Gastroesophageal sphincter (tissue), 3 donors: ENCODE measurements at regions not wholly inside any gene's neighbourhood (a gene's known extent, or its start where the extent isn't known, plus 50 kb on each side); places are given as distances from the start of the nearest gene placed in this dataset.

Experiments
- EP300 ChIP-seq: sonication (generic); formaldehyde crosslinking; IDR thresholded peaks from one replicate; pipeline ENCODE4 v1.6.1; 2017; ENCODE audit warnings: antibody characterized with exemption, mild to moderate bottlenecking
- POLR2A ChIP-seq, 2 donors: fragments of 450-650 bp; IDR thresholded peaks; one replicate each; pipeline ENCODE4 v1.6.1; 2017; ENCODE audit warnings: antibody characterized with exemption in 2 of 2, mild to moderate bottlenecking in 2 of 2, moderate library complexity in 1 of 2
- POLR2AphosphoS5 ChIP-seq: sonication (generic); formaldehyde crosslinking; IDR thresholded peaks from one replicate; pipeline ENCODE4 v1.6.1; 2017; ENCODE audit warnings: antibody characterized with exemption
- TF ChIP-seq, protein P1 (sequence below), 4 experiments: fragments of 200-600 bp in 2 of 4; fragments of 450-650 bp in 2 of 4; sonication (generic) in 1 of 4; IDR thresholded peaks; one replicate each; pipeline ENCODE4 v1.5.1; 2017 to 2019; ENCODE audit warnings: antibody characterized with exemption in 4 of 4, mild to moderate bottlenecking in 2 of 4, moderate library complexity in 2 of 4

DNA sequence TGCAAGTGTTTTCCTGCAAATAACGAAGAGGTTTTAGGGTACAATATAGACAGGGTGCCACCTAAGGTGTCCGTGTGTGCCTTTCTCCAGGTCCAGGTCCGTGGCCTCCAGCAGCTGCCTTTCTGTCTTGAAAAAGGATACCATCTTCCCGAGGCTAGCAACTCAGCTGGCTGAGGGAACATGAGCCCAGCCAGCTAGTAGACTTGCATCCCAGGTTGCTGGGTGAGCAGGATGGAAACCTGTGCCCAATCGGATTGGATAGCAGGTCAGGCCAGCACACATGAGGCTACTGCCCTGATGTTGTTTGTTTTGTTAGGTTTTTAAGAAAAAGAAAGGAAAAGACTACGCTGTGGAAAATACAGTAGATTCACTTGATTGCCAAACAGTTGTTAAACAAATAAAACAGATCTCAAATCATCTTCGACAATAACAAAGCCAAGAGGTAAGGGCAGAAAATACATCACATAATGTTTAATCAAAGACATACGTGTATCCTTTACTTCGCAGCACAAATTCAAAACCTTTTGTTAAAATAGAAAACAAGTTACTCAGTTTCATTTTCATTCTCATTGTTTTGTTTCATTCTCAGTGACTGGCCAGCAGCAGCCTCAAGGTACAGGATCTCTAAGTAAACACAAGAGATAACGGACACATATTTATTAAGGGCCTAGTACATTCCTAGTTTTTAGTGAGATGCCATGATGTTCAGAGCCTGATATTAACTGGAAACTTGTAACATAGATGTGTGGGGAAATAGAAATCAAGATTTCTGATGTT is 661.2 kb upstream of the NR2F2 start:
- TF ChIP-seq POLR2A (IDR thresholded peaks at IDR 0.05) (no peak), POLR2AphosphoS5 (no peak), EP300 (no peak)
- TF ChIP-seq, protein P1, sequence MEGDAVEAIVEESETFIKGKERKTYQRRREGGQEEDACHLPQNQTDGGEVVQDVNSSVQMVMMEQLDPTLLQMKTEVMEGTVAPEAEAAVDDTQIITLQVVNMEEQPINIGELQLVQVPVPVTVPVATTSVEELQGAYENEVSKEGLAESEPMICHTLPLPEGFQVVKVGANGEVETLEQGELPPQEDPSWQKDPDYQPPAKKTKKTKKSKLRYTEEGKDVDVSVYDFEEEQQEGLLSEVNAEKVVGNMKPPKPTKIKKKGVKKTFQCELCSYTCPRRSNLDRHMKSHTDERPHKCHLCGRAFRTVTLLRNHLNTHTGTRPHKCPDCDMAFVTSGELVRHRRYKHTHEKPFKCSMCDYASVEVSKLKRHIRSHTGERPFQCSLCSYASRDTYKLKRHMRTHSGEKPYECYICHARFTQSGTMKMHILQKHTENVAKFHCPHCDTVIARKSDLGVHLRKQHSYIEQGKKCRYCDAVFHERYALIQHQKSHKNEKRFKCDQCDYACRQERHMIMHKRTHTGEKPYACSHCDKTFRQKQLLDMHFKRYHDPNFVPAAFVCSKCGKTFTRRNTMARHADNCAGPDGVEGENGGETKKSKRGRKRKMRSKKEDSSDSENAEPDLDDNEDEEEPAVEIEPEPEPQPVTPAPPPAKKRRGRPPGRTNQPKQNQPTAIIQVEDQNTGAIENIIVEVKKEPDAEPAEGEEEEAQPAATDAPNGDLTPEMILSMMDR (IDR thresholded peaks at IDR 0.05), result no peak
